H9 (cell line): ENCODE measurements at regions not wholly inside any gene's neighbourhood (a gene's known extent, or its start where the extent isn't known, plus 50 kb on each side); places are given as distances from the start of the nearest gene placed in this dataset.

Source experiments
- DNase-seq: peaks from one replicate; pipeline ENCODE4 v3.0.0-alpha.2; 2017
- H2AFZ ChIP-seq: one replicate; pipeline ENCODE4 v1.6.1; 2013; ENCODE audit warnings: mild to moderate bottlenecking, low read length, control low read depth, moderate library complexity
- H2AK5ac ChIP-seq: 2 replicates; pipeline ENCODE4 v1.6.1; 2013; ENCODE audit warnings: low read length, control low read depth, mixed read lengths; ENCODE audit not compliant: insufficient read length
- H2BK120ac ChIP-seq: one replicate; pipeline ENCODE4 v1.6.1; 2013; ENCODE audit warnings: low read depth, mild to moderate bottlenecking, low read length, control low read depth, inconsistent platforms; ENCODE audit not compliant: poor library complexity, severe bottlenecking
- H2BK12ac ChIP-seq: 2 replicates; pipeline ENCODE4 v1.6.1; 2013; ENCODE audit warnings: low read length, control low read depth, mixed read lengths, low read depth; ENCODE audit not compliant: insufficient read length
- H2BK15ac ChIP-seq: 2 replicates; pipeline ENCODE4 v1.6.1; 2013; ENCODE audit warnings: low read depth, low read length, control low read depth
- H2BK20ac ChIP-seq: one replicate; pipeline ENCODE4 v1.6.1; 2013; ENCODE audit warnings: low read depth, mild to moderate bottlenecking, low read length, control low read depth, inconsistent platforms; ENCODE audit not compliant: poor library complexity, severe bottlenecking
- H2BK5ac ChIP-seq: 2 replicates; pipeline ENCODE4 v1.6.1; 2013; ENCODE audit warnings: low read length, control low read depth, mixed read lengths; ENCODE audit not compliant: insufficient read length
- H3K14ac ChIP-seq: 2 replicates; pipeline ENCODE4 v1.6.1; 2013; ENCODE audit warnings: low read length, control low read depth; ENCODE audit not compliant: insufficient read depth
- H3K18ac ChIP-seq: 2 replicates; pipeline ENCODE4 v1.6.1; 2013; ENCODE audit warnings: low read depth, mild to moderate bottlenecking, mixed read lengths, low read length, control low read depth; ENCODE audit not compliant: insufficient read length
- H3K23ac ChIP-seq: 2 replicates; pipeline ENCODE4 v1.6.1; 2013; ENCODE audit warnings: low read length, control low read depth, mixed read lengths, low read depth; ENCODE audit not compliant: insufficient read length
- H3K23me2 ChIP-seq: 2 replicates; pipeline ENCODE4 v1.6.1; 2013; ENCODE audit warnings: low read depth, mild to moderate bottlenecking, mixed read lengths, low read length, control low read depth; ENCODE audit not compliant: insufficient read length, poor library complexity, severe bottlenecking
- H3K27ac ChIP-seq: 2 replicates; pipeline ENCODE4 v1.5.1; 2013; ENCODE audit warnings: low read length, control low read depth, mixed read lengths, low read depth; ENCODE audit not compliant: insufficient read length
- H3K27me3 ChIP-seq: 2 replicates; pipeline ENCODE4 v1.6.1; 2013; ENCODE audit warnings: low read length, control low read depth, inconsistent platforms; ENCODE audit not compliant: insufficient read depth
- H3K4ac ChIP-seq: 2 replicates; pipeline ENCODE4 v1.6.1; 2013; ENCODE audit warnings: low read depth, mild to moderate bottlenecking, control low read depth, inconsistent platforms, low read length, moderate library complexity
- H3K4me1 ChIP-seq: 2 replicates; pipeline ENCODE4 v1.6.1; 2013; ENCODE audit warnings: low read length, control low read depth, inconsistent platforms; ENCODE audit not compliant: insufficient read depth
- H3K4me2 ChIP-seq: 2 replicates; pipeline ENCODE4 v1.6.1; 2013; ENCODE audit warnings: low read length, control low read depth, mixed read lengths; ENCODE audit not compliant: insufficient read length, insufficient read depth
- H3K56ac ChIP-seq: 2 replicates; pipeline ENCODE4 v1.6.1; 2013; ENCODE audit warnings: low read depth, mild to moderate bottlenecking, mixed read lengths, low read length, control low read depth; ENCODE audit not compliant: insufficient read length
- H3K79me1 ChIP-seq: 2 replicates; pipeline ENCODE4 v1.6.1; 2013; ENCODE audit warnings: low read depth, mild to moderate bottlenecking, moderate library complexity, low read length, control low read depth, inconsistent platforms; ENCODE audit not compliant: insufficient read depth, poor library complexity, severe bottlenecking
- H3K79me2 ChIP-seq: 2 replicates; pipeline ENCODE4 v1.6.1; 2013; ENCODE audit warnings: low read length, control low read depth, inconsistent platforms; ENCODE audit not compliant: insufficient read depth
- H3K9ac ChIP-seq: 2 replicates; pipeline ENCODE4 v1.6.1; 2013; ENCODE audit warnings: low read length, control low read depth, mixed read lengths; ENCODE audit not compliant: insufficient read length; ENCODE audit errors: extremely low read depth
- H3K9me3 ChIP-seq: one replicate; pipeline ENCODE4 v1.6.1; 2013; ENCODE audit warnings: low read depth, low read length, inconsistent platforms; ENCODE audit not compliant: control insufficient read depth
- H3T11ph ChIP-seq: one replicate; pipeline ENCODE4 v1.6.1; 2013; ENCODE audit warnings: mild to moderate bottlenecking, low read length, control low read depth, inconsistent platforms
- H4K20me1 ChIP-seq: one replicate; pipeline ENCODE4 v1.6.1; 2013; ENCODE audit not compliant: control insufficient read depth, insufficient read length, insufficient read depth
- H4K5ac ChIP-seq: 2 replicates; pipeline ENCODE4 v1.6.1; 2013; ENCODE audit warnings: low read depth, mild to moderate bottlenecking, mixed read lengths, low read length, control low read depth; ENCODE audit not compliant: insufficient read length
- H4K8ac ChIP-seq: replicated peaks from 2 replicates; pipeline ENCODE4 v1.6.1; 2013; ENCODE audit warnings: low read length, control low read depth, mixed read lengths, low read depth; ENCODE audit not compliant: insufficient read length
- H4K91ac ChIP-seq: 2 replicates; pipeline ENCODE4 v1.6.1; 2013; ENCODE audit warnings: low read depth, mild to moderate bottlenecking, moderate library complexity, mixed read lengths, low read length, control low read depth; ENCODE audit not compliant: insufficient read length
- H3K27ac Mint-ChIP-seq, 3 experiments: 2 replicates in 2 of 3; 3 replicates in 1 of 3; pipeline ENCODE4 v1.8.0; 2020 to 2021; ENCODE audit warnings: mixed read lengths in 3 of 3, mild to moderate bottlenecking in 1 of 3, moderate library complexity in 1 of 3
- H3K27me3 Mint-ChIP-seq: 2 replicates; pipeline ENCODE4 v1.8.0; 2021; ENCODE audit warnings: low read depth, mild to moderate bottlenecking, moderate library complexity, mixed read lengths
- H3K36me3 Mint-ChIP-seq, 3 experiments: 2 replicates in 2 of 3; 3 replicates in 1 of 3; pipeline ENCODE4 v1.8.0; 2020 to 2021; ENCODE audit warnings: low read depth in 3 of 3, mixed read lengths in 3 of 3; ENCODE audit not compliant: insufficient read depth in 1 of 3
- H3K4me1 Mint-ChIP-seq, 2 experiments: 2 replicates each; pipeline ENCODE4 v1.8.0; 2020; ENCODE audit warnings: mixed read lengths in 2 of 2
- H3K4me3 Mint-ChIP-seq, 2 experiments: 2 replicates in 1 of 2; 3 replicates in 1 of 2; pipeline ENCODE4 v1.8.0; 2020 to 2021; ENCODE audit warnings: mild to moderate bottlenecking in 2 of 2, mixed read lengths in 2 of 2, moderate library complexity in 1 of 2
- H3K9me3 Mint-ChIP-seq, 2 experiments: 2 replicates in 1 of 2; 3 replicates in 1 of 2; pipeline ENCODE4 v1.8.0; 2020; ENCODE audit warnings: mild to moderate bottlenecking in 2 of 2, mixed read lengths in 2 of 2, moderate library complexity in 1 of 2
- CTCF ChIP-seq: fragments of 200-600 bp; sonication (generic); conservative IDR thresholded peaks from 3 replicates; pipeline ENCODE4 v1.8.0; 2021; ENCODE audit warnings: antibody characterized with exemption, mild to moderate bottlenecking
- WGBS: extraction: QIAGEN DNeasy Blood & Tissue Kit; methylation state at CpG from one replicate; pipeline ENCODE4 v1.1.7; 2013; ENCODE audit warnings: missing lambda C conversion rate, low lambda C conversion rate, mixed read lengths; ENCODE audit not compliant: insufficient read length; ENCODE audit errors: extremely low coverage; 5-methylcytosine and 5-hydroxymethylcytosine counted together

GRCh38 chr10:8637640-8638039 is 583.2 kb downstream of the GATA3 start:
- no peaks in the 10 kb centered on the region for H4K20me1 ChIP-seq
- Mint-ChIP-seq H3K27ac (no peak overlapping the region), H3K4me1 (peaks cover 0 to 3% of the 10 kb centered on the region in 2 experiments; a peak in 1 of 4 replicates), H3K27me3 (no peaks in the 10 kb centered on the region; the same call in none of the 2 replicates), H3K9me3 (peaks cover 8 to 14% of the 10 kb centered on the region in 2 experiments; a peak in 4 of 5 replicates), H3K4me3 (no peak overlapping the region), H3K36me3 (peaks cover 0 to 11% (median 8%) of the 10 kb centered on the region in 3 experiments; a peak in 5 of 7 replicates)
- no peak overlapping the region for H3K4ac ChIP-seq
- no peaks in the 10 kb centered on the region for H3K79me2 ChIP-seq
- no peak for DNase-seq
- no peak overlapping the region for H2BK5ac ChIP-seq
- no peaks in the 10 kb centered on the region for H3K23me2 ChIP-seq
- no peak overlapping the region for H4K91ac ChIP-seq
- H2AK5ac ChIP-seq = no peak overlapping the region
- H4K8ac ChIP-seq = no peak overlapping the region
- no peaks in the 10 kb centered on the region for H3K79me1 ChIP-seq
- H3K27ac ChIP-seq = no peak overlapping the region
- no CpG with 5 or more reads among the region's 4 CpGs for WGBS
- no peaks in the 10 kb centered on the region for H3K9me3 ChIP-seq
- no peak overlapping the region for H3K23ac ChIP-seq
- H2AFZ ChIP-seq = no peak overlapping the region
- H3K18ac ChIP-seq = no peak overlapping the region
- H2BK12ac ChIP-seq = no peak overlapping the region
- H4K5ac ChIP-seq = no peak overlapping the region
- no peak for TF ChIP-seq CTCF
- H3K56ac ChIP-seq = no peak overlapping the region
- no peak overlapping the region for H3T11ph ChIP-seq
- H3K14ac ChIP-seq = no peak overlapping the region
- no peak overlapping the region for H3K9ac ChIP-seq
- no peak overlapping the region for H3K4me2 ChIP-seq
- no peak overlapping the region for H2BK15ac ChIP-seq
- H2BK120ac ChIP-seq = no peak overlapping the region
- H3K27me3 ChIP-seq = no peaks in the 10 kb centered on the region
- no peak overlapping the region for H2BK20ac ChIP-seq
- H3K4me1 ChIP-seq = no peaks in the 10 kb centered on the region
